Vagina (tissue), 2 donors: ENCODE measurements at regions not wholly inside any gene's neighbourhood (a gene's known extent, or its start where the extent isn't known, plus 50 kb on each side); places are given as distances from the start of the nearest gene placed in this dataset.

Experiments
- DNase-seq, 2 donors: peaks; one replicate each; pipeline ENCODE4 v3.0.0-alpha.2; 2017; ENCODE audit errors: extremely low spot score in 2 of 2
- H3K27ac ChIP-seq: fragments of 200-600 bp; sonication (generic); one replicate; pipeline ENCODE4 v1.5.1; 2019
- H3K27me3 ChIP-seq: fragments of 200-600 bp; sonication (generic); one replicate; pipeline ENCODE4 v1.5.1; 2019
- H3K36me3 ChIP-seq, 2 donors: fragments of 200-600 bp; sonication (generic); one replicate each; pipeline ENCODE4 v1.5.1; 2017 to 2019
- H3K4me1 ChIP-seq: fragments of 200-600 bp; sonication (generic); one replicate; pipeline ENCODE4 v1.5.1; 2019
- H3K4me3 ChIP-seq, 2 donors: fragments of 200-600 bp; sonication (generic); 1 replicate in 1 of 2; 2 replicates in 1 of 2; pipeline ENCODE4 v1.5.1; 2016 to 2019
- H3K9me3 ChIP-seq: fragments of 200-600 bp; sonication (generic); one replicate; pipeline ENCODE4 v1.5.1; 2019
- CTCF ChIP-seq, 3 experiments: fragments of 450-650 bp in 2 of 3; fragments of 200-600 bp in 1 of 3; sonication (generic) in 1 of 3; IDR thresholded peaks; one replicate each; pipeline ENCODE4 v1.5.1; 2017 to 2019; ENCODE audit warnings: antibody characterized with exemption in 3 of 3, mild to moderate bottlenecking in 2 of 3, moderate library complexity in 2 of 3
- POLR2A ChIP-seq, 2 donors: fragments of 450-650 bp; IDR thresholded peaks; one replicate each; pipeline ENCODE4 v1.6.1; 2017; ENCODE audit warnings: antibody characterized with exemption in 2 of 2, mild to moderate bottlenecking in 2 of 2, moderate library complexity in 2 of 2
- POLR2AphosphoS5 ChIP-seq, 2 donors: sonication (generic); formaldehyde crosslinking; IDR thresholded peaks; one replicate each; pipeline ENCODE4 v1.9.0; 2017; ENCODE audit warnings: antibody characterized with exemption in 2 of 2, mild to moderate bottlenecking in 2 of 2, low read depth in 1 of 2; ENCODE audit not compliant: insufficient read depth in 1 of 2
- intact Hi-C: fragments of 100-400 bp; cut with DNase I; formaldehyde crosslinking; loops from one replicate; pipeline ENCODE4 v1.15.1; 2023

- no peaks in the 10 kb centered on the region for H3K9me3 ChIP-seq
- no peaks in the 10 kb centered on the region for H3K36me3 ChIP-seq
- TF ChIP-seq CTCF (IDR thresholded peaks at IDR 0.05) (no peak), POLR2AphosphoS5 (IDR thresholded peaks at IDR 0.05; ENCODE audit: insufficient read depth in 1 of 2, low read depth in 1 of 2) (no peak)
- no peak overlapping the region for H3K27ac ChIP-seq
- no peaks in the 10 kb centered on the region for H3K27me3 ChIP-seq
- no peak overlapping the region for H3K4me3 ChIP-seq
- intact Hi-C loops = no loop called here
- no peaks in the 10 kb centered on the region for H3K4me1 ChIP-seq
- DNase-seq = no peak
These were observed 488.3 kb downstream of the ANKRD50 start for GRCh38 chr4:124224256-124224655.

GRCh38 chr4:124227981-124228380, 484.6 kb downstream of the ANKRD50 start:
- no peak overlapping the region for H3K27ac ChIP-seq
- intact Hi-C loops = no loop called here

GRCh38 chr4:124230268-124230667, 482.3 kb downstream of the ANKRD50 start:
- intact Hi-C loops = no loop called here
- Histone ChIP-seq H3K27ac (no peak overlapping the region), H3K36me3 (no peaks in the 10 kb centered on the region), H3K27me3 (no peaks in the 10 kb centered on the region), H3K4me3 (no peak overlapping the region), H3K4me1 (no peaks in the 10 kb centered on the region), H3K9me3 (no peaks in the 10 kb centered on the region)
- no peak for TF ChIP-seq CTCF (IDR thresholded peaks at IDR 0.05)
- no peak for TF ChIP-seq POLR2AphosphoS5 (IDR thresholded peaks at IDR 0.05; ENCODE audit: insufficient read depth in 1 of 2, low read depth in 1 of 2)
- no peak for TF ChIP-seq POLR2A (IDR thresholded peaks at IDR 0.05)
- no peak for DNase-seq

More at GRCh38 chr4:124227981-124228380, 484.6 kb downstream of the ANKRD50 start:
- no peak for DNase-seq
- no peaks in the 10 kb centered on the region for H3K27me3 ChIP-seq
- no peak overlapping the region for H3K4me3 ChIP-seq
- TF ChIP-seq POLR2AphosphoS5 (IDR thresholded peaks at IDR 0.05; ENCODE audit: insufficient read depth in 1 of 2, low read depth in 1 of 2) = no peak
- no peak for TF ChIP-seq POLR2A (IDR thresholded peaks at IDR 0.05)
- no peak for TF ChIP-seq CTCF (IDR thresholded peaks at IDR 0.05)
- no peaks in the 10 kb centered on the region for H3K9me3 ChIP-seq
- no peaks in the 10 kb centered on the region for H3K4me1 ChIP-seq
- H3K36me3 ChIP-seq = no peaks in the 10 kb centered on the region

- Histone ChIP-seq H3K4me3 (no peak overlapping the region), H3K27ac (no peak overlapping the region), H3K4me1 (no peaks in the 10 kb centered on the region), H3K36me3 (no peaks in the 10 kb centered on the region), H3K27me3 (no peaks in the 10 kb centered on the region), H3K9me3 (no peaks in the 10 kb centered on the region)
- intact Hi-C loops = no loop called here
- TF ChIP-seq POLR2AphosphoS5 (IDR thresholded peaks at IDR 0.05; ENCODE audit: insufficient read depth in 1 of 2, low read depth in 1 of 2) = no peak
- no peak for TF ChIP-seq POLR2A (IDR thresholded peaks at IDR 0.05)
- TF ChIP-seq CTCF (IDR thresholded peaks at IDR 0.05) = no peak
- DNase-seq = no peak
These were observed 477.8 kb downstream of the ANKRD50 start for GRCh38 chr4:124234771-124235170.

GRCh38 chr4:124243671-124244366, 468.7 kb downstream of the ANKRD50 start:
- DNase-seq = no peak
- no peak overlapping the region for H3K27ac ChIP-seq
- no peak overlapping the region for H3K4me3 ChIP-seq
- no peaks in the 10 kb centered on the region for H3K36me3 ChIP-seq
- no peaks in the 10 kb centered on the region for H3K9me3 ChIP-seq
- no peaks in the 10 kb centered on the region for H3K4me1 ChIP-seq
- intact Hi-C loops = no loop called here
- TF ChIP-seq POLR2AphosphoS5 (IDR thresholded peaks at IDR 0.05; ENCODE audit: insufficient read depth in 1 of 2, low read depth in 1 of 2) = no peak
- no peak for TF ChIP-seq POLR2A (IDR thresholded peaks at IDR 0.05)
- H3K27me3 ChIP-seq = no peaks in the 10 kb centered on the region
